NCI-H2107 (cell line): ENCODE measurements at regions not wholly inside any gene's neighbourhood (a gene's known extent, or its start where the extent isn't known, plus 50 kb on each side); places are given as distances from the start of the nearest gene placed in this dataset.

Source experiments
- DNase-seq: peaks from one replicate; lab custom pipeline; 2025; lab: John Stamatoyannopoulos, UW

DNA sequence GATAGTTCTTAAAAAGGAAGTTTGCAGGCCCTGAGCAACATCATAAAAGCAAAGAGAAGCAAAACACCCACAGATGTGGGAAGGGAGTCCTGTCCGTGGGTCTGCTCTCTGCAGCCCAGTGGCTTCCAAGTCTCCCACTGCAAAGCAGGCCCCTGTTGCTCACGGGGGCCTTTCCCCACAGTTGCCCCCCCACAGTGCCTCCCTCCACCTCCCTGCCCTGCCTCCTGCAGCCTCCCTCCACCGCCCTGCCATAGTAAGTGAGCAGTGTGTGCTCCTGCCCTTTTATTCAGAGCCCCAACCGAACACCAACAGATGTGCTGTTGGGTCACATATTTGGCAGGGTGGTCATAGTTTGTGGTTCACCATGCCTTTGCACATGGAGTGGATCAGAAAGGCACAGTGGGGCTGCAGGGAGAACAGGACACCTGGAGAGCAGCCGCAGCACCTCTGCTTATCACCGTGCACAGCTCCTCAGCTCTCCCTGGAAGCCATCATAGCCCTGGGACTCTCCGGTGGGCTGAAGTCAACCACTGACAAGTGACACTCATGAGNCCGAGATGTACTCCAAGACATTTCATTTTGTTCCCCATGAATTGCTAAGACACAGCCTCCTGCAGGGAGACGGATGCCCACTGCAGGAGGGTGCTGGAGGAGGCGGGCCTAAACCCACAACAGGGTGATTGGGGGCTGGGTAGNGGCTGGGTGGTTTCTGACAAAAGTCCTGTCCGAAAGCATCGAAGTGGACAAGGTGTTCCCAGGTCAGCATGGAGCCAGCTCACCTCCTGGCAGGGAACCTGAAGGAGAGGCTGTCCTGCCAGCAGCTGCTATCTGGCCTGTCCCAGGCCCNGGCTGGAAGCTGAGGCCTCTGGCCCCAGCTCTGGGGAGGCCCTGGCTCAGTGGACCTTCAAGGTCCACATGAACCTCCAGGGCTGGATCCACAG is 278.9 kb downstream of the GADD45G start:
- no peak for DNase-seq

DNA sequence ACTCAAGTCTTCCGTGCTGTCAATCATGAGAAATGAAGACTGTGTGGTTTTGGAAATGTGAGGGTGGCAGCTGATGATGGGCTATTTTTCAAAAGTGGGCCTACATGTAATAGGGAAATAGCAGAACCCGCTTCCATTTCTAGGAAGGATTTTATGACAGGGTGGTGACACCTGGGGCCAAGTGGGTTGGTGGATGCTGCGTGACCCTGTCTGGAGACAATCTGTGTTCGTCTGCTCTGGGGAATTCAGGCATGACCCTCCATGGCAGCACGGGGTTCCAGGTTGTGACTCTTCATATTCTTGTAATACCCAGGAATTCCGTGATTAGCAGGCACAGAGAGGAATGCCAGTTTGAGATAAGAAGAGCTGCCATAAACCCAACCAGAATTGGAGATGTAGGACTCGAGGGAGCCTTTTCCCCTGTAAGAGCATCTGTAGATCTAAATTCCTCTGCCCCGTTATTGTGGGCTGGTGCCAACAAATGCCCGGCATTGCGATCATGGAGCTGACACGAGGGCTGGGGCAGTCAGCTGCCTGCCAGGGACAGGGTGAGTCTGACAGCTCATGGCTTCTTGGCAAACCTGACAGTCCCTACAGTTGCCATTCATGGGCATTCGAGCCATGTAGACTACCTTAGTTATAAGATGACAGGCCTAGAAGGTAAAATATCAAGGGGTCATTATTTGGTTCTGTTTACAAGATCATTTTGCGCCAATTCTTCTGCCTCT is 279.7 kb downstream of the GADD45G start:
- no peak for DNase-seq

- no peak for DNase-seq
These were observed 280.3 kb downstream of the GADD45G start for GRCh38 chr9:89885156-89885555.

DNA sequence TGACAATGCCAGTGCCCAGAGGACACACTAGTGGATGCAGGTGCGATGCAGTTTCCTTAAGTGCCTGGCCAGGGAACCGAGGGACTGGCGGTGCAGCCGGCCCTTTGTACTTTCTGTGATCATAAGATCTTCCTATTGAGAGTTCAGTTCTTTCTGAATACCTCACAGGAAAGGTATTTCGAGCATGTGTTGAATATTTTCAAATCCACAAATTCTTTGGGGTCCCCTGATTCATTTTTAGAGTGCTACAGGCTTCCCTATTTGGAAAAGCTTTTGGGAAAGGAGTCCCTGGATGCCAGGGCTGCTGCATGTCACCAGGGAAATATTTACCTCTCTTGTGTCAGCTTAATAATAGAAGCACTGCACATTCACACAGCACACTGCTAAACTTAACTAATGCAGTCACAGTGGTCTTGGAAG is 281.5 kb downstream of the GADD45G start:
- DNase-seq: no peak

DNA sequence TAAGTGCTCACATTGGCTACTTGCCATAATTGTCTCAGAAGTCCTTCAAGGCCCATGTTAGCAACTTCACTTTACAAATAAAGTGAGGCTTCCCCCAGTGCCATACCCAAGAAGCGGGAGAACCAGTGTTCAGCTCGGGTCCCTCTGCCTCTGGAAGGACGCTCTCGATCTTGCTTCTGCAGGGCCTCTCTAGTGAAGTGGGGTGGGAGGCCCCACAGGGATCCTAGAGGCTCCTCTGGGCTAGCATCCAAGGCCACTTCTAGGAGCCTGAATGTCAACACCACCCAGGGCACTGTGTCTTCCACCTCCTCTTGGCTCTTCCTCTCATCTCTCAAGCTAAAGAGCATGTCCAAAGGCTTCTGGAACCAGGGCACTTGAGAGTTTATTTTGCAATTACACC is 282.5 kb downstream of the GADD45G start:
- DNase-seq: no peak

- DNase-seq: no peak
These were observed 283.4 kb downstream of the GADD45G start for GRCh38 chr9:89888233-89888632.

- DNase-seq: no peak
These were observed 283.9 kb downstream of the GADD45G start for GRCh38 chr9:89888677-89889076.

DNA sequence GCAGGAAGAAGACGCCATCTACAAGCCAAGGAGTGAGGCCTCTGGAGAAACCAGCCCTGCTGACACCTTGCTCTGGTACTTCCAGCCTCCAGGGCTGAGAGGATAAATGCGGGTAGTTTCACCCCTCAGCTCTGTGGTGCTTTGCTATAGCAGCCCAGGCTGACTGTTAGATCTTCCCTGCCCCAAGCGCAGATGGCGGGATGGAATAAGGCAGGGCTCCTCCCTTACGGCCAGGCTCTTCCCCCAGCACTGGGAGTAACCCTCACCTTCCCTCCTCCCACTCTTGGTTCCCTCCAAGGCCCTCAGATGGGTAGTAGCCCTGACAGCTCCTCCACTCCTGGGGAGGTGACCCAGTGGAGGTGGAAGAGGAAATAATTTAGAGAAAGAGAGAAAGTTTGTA is 285.1 kb downstream of the GADD45G start:
- DNase-seq: no peak

DNA sequence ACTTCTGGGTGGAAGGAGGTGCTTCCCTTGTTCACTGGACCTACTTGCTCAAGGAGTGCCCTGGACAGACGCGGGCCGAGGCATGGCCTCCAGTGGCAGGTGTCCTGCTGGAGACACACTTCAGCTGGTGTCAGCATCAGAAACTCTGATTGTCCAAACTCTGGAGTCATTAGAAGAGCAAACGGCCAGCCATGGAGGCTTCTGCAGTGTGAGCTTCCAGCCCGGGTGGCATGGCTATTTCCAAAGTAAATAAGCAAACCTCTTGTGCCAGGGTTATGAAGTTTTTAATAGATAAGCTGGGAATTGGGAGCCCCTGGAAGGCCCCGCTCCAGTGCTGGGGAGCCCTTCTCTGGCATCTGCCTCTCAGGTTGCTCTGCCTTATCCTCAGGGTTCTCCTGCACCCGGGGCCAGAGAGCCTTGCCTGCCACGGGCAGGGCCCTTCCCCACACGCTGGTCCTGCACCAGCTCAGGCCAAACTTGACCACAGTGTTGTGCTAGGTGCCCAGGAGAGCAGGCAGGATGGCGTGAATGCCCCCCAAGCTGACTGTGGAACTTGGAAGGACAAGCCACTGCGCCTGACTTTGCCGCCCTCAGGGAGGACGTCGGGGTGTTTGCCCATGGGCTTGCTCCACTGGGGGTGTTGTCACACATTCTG is 285.6 kb downstream of the GADD45G start:
- no peak for DNase-seq

- no peak for DNase-seq
These were observed 286.4 kb downstream of the GADD45G start for GRCh38 chr9:89891221-89891590.

GRCh38 chr9:89891591-89892304 is 286.9 kb downstream of the GADD45G start:
- DNase-seq: no peak

DNA sequence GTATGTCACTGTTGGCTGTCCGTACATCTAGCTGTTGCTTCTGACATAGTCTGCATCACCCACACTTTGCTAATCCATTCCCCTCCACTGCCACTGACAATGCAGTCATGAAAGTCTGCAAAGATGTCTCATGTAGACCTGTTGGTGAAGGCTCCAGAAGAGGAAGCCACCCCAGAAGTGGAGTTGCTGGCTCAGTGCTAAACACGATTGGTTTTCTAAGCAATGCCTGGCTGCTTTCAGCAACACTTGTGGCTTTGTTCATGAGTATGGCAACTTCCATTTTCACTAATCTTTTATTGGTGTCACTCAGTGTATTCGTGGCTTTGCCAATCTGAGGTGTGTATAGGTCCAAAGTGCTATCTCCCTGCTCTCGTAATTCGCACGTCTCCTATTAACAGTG is 288.1 kb downstream of the GADD45G start:
- DNase-seq: no peak

DNA sequence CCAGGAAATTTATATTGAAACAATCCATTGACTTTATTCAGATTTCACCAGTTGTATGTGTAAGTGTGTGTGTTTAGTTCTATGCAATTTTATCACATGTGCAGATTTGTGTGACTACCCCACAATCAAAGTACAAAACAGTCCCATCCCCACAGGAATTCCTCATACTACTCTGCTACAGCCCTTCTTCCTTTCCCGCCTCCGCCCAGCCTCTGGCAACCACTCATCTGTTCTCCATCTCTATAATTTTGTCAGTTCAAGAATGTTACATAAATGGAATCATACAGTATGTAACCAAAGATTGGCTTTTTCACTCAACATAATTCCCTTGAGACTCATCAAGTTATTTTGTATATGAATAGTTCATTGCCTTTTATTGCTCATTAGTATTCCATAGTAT is 289.1 kb downstream of the GADD45G start:
- DNase-seq: no peak

- no peak for DNase-seq
These were observed 292.1 kb downstream of the GADD45G start for GRCh38 chr9:89896806-89897340.

DNA sequence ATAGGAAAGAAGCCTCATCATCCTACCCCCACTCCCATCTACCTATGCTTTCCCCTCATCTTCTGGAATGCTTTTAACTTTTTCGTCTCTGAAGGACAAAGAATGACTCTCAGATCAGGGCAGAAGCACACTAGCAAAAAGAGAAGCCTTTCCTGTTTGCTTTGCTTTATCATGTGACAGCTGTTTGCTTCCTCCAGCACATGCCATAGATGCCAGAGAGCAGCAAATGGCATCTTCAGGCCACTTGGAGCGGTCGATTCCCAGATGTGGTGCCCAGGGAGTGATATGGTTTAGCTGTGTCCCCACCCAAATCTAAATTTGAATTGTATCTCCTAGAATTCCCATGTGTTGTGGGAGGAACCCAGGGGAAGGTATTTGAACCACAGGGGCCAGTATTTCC is 294.8 kb downstream of the GADD45G start:
- no peak for DNase-seq

- no peak for DNase-seq
These were observed 297.1 kb downstream of the GADD45G start for GRCh38 chr9:89901920-89902319.

- DNase-seq: no peak
These were observed 297.8 kb downstream of the GADD45G start for GRCh38 chr9:89902450-89903140.

GRCh38 chr9:89903141-89903475 is 298.3 kb downstream of the GADD45G start:
- no peak for DNase-seq

GRCh38 chr9:89905606-89906338 is 301.0 kb downstream of the GADD45G start:
- no peak for DNase-seq

GRCh38 chr9:89911721-89912604 is 307.2 kb downstream of the GADD45G start:
- no peak for DNase-seq
